Tibial nerve (tissue), 4 donors: ENCODE measurements at regions not wholly inside any gene's neighbourhood (a gene's known extent, or its start where the extent isn't known, plus 50 kb on each side); places are given as distances from the start of the nearest gene placed in this dataset.

Experiments used
- EP300 ChIP-seq, 2 donors: sonication (generic); formaldehyde crosslinking; IDR thresholded peaks; one replicate each; pipeline ENCODE4 v1.6.1; 2017; ENCODE audit warnings: antibody characterized with exemption in 2 of 2, mild to moderate bottlenecking in 1 of 2
- POLR2A ChIP-seq, 2 donors: fragments of 450-650 bp; IDR thresholded peaks; one replicate each; pipeline ENCODE4 v1.6.1; 2017; ENCODE audit warnings: antibody characterized with exemption in 2 of 2, mild to moderate bottlenecking in 2 of 2, moderate library complexity in 2 of 2
- TF ChIP-seq, protein P1 (sequence below), 5 experiments: fragments of 200-600 bp in 3 of 5; fragments of 450-650 bp in 2 of 5; sonication (generic) in 3 of 5; IDR thresholded peaks; one replicate each; pipeline ENCODE4 v1.5.1; 2016 to 2019; ENCODE audit warnings: antibody characterized with exemption in 5 of 5, mild to moderate bottlenecking in 3 of 5, moderate library complexity in 2 of 5

DNA sequence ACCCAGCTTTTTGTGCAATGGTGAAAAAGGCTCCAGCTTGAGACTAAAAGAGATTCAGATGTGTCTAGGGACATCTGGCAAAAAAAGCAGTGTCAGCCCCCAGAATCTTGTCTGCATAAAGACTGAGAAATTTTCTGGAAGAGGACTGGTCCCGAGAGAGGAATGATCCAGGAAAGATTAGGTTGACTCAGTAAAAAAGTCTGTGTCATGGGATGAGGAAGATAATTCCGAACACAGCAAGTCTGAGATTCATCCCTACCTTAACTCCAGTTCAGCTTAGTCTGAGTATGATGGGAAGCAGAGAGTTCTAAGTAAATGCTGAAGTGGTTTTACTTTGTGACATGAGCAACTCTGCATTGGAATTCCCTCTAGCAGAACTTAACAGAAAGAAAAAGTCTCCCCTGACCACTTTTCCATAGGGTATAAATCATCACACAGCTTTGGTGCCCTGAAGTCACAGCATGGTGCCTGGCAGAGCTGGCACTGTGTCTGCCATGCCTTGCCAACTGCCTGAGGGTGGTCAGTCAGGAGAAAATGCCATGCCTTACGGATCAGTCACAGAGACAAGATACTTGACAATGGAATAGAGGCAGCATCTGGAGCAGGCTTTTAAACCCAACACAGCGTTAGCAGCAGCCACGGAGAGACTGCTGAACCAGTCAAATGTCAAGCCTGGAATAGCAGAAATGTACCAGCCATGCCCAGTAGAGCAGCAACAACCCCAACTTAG is 153.4 kb downstream of the ZC3H11B start:
- TF ChIP-seq, protein P1, sequence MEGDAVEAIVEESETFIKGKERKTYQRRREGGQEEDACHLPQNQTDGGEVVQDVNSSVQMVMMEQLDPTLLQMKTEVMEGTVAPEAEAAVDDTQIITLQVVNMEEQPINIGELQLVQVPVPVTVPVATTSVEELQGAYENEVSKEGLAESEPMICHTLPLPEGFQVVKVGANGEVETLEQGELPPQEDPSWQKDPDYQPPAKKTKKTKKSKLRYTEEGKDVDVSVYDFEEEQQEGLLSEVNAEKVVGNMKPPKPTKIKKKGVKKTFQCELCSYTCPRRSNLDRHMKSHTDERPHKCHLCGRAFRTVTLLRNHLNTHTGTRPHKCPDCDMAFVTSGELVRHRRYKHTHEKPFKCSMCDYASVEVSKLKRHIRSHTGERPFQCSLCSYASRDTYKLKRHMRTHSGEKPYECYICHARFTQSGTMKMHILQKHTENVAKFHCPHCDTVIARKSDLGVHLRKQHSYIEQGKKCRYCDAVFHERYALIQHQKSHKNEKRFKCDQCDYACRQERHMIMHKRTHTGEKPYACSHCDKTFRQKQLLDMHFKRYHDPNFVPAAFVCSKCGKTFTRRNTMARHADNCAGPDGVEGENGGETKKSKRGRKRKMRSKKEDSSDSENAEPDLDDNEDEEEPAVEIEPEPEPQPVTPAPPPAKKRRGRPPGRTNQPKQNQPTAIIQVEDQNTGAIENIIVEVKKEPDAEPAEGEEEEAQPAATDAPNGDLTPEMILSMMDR (IDR thresholded peaks at IDR 0.05) = no peak
- TF ChIP-seq POLR2A (IDR thresholded peaks at IDR 0.05) (no peak), EP300 (IDR thresholded peaks at IDR 0.05) (no peak)
